WTC11 (cell line): ENCODE measurements at regions not wholly inside any gene's neighbourhood (a gene's known extent, or its start where the extent isn't known, plus 50 kb on each side); places are given as distances from the start of the nearest gene placed in this dataset.

ENCODE experiments used
- ATAC-seq: fragments of 200-7000 bp; cut with Tn5 transposase; 2 replicates; pipeline ENCODE4 v1.10.0; 2021; ENCODE audit warnings: mild to moderate bottlenecking, moderate library complexity
- CTCF ChIA-PET: fragments of 300-600 bp; sonication (Branson Sonifier 250); formaldehyde crosslinking; loops from one replicate; lab custom pipeline; 2021; ENCODE audit warnings: antibody characterized with exemption; lab: Charles Lee
- POLR2A ChIA-PET: fragments of 350-600 bp; sonication (Branson Sonifier 250); formaldehyde crosslinking; loops from one replicate; lab custom pipeline; 2021; ENCODE audit warnings: antibody characterized with exemption; lab: Charles Lee
- DNase-seq: peaks from one replicate; pipeline ENCODE4 v3.0.0; 2021; ENCODE audit warnings: low spot score
- H3K27ac Mint-ChIP-seq: 2 replicates; pipeline ENCODE4 v1.8.0; 2021; ENCODE audit warnings: mixed read lengths
- H3K27me3 Mint-ChIP-seq: 2 replicates; pipeline ENCODE4 v1.8.0; 2021; ENCODE audit warnings: low read depth, mild to moderate bottlenecking, moderate library complexity, mixed read lengths
- H3K36me3 Mint-ChIP-seq: 2 replicates; pipeline ENCODE4 v1.8.0; 2021; ENCODE audit warnings: mixed read lengths
- H3K4me1 Mint-ChIP-seq: 2 replicates; pipeline ENCODE4 v1.8.0; 2022; ENCODE audit warnings: mixed read lengths
- H3K4me3 Mint-ChIP-seq: 2 replicates; pipeline ENCODE4 v1.8.0; 2021; ENCODE audit warnings: mild to moderate bottlenecking, moderate library complexity, mixed read lengths
- H3K9me3 Mint-ChIP-seq: 2 replicates; pipeline ENCODE4 v1.8.0; 2021; ENCODE audit warnings: mixed read lengths
- CBFB ChIP-seq: sonication (generic); formaldehyde crosslinking; IDR thresholded peaks from 2 replicates; pipeline ENCODE4 v1.8.1; 2022; ENCODE audit warnings: mild to moderate bottlenecking, low read depth, missing genetic modification reagents
- HMGA2 ChIP-seq: fragments of 250-450 bp; sonication (Bioruptor Pico); IDR thresholded peaks from 2 replicates; pipeline ENCODE4 v1.4.0; 2021; ENCODE audit warnings: mild to moderate bottlenecking, moderate library complexity
- IRF2 ChIP-seq: sonication (generic); formaldehyde crosslinking; IDR thresholded peaks from 2 replicates; pipeline ENCODE4 v1.8.0; 2022; ENCODE audit warnings: low read depth, missing genetic modification reagents, borderline replicate concordance
- NR3C1 ChIP-seq: sonication (generic); formaldehyde crosslinking; conservative IDR thresholded peaks from 2 replicates; pipeline ENCODE4 v1.8.1; 2023; ENCODE audit warnings: low read depth, mild to moderate bottlenecking, missing genetic modification reagents
- SP1 ChIP-seq: sonication (generic); formaldehyde crosslinking; conservative IDR thresholded peaks from 2 replicates; pipeline ENCODE4 v1.8.1; 2022; ENCODE audit warnings: missing genetic modification reagents
- TP53 ChIP-seq: sonication (generic); formaldehyde crosslinking; IDR thresholded peaks from 2 replicates; pipeline ENCODE4 v1.8.1; 2023; ENCODE audit warnings: mild to moderate bottlenecking, missing genetic modification reagents
- ZBTB21 ChIP-seq: sonication (generic); formaldehyde crosslinking; IDR thresholded peaks from 2 replicates; pipeline ENCODE4 v1.8.1; 2023; ENCODE audit warnings: mild to moderate bottlenecking, missing genetic modification reagents, borderline replicate concordance
- ZNF416 ChIP-seq: fragments of 250-450 bp; sonication (Bioruptor Pico); IDR thresholded peaks from 2 replicates; pipeline ENCODE4 v1.9.0; 2021; ENCODE audit warnings: mild to moderate bottlenecking, inconsistent platforms
- TF ChIP-seq, protein P1 (sequence below): fragments of 250-450 bp; sonication (Bioruptor Pico); IDR thresholded peaks from 2 replicates; pipeline ENCODE4 v1.9.0; 2021; ENCODE audit warnings: mild to moderate bottlenecking
- TF ChIP-seq, protein P2 (sequence below): sonication (generic); formaldehyde crosslinking; IDR thresholded peaks from 2 replicates; pipeline ENCODE4 v1.8.0; 2023; ENCODE audit warnings: missing genetic modification reagents, mild to moderate bottlenecking, borderline replicate concordance
- TF ChIP-seq, protein P3 (sequence below): sonication (generic); formaldehyde crosslinking; IDR thresholded peaks from 2 replicates; pipeline ENCODE4 v1.8.1; 2022; ENCODE audit warnings: mild to moderate bottlenecking, missing genetic modification reagents, moderate library complexity, borderline replicate concordance

DNA sequence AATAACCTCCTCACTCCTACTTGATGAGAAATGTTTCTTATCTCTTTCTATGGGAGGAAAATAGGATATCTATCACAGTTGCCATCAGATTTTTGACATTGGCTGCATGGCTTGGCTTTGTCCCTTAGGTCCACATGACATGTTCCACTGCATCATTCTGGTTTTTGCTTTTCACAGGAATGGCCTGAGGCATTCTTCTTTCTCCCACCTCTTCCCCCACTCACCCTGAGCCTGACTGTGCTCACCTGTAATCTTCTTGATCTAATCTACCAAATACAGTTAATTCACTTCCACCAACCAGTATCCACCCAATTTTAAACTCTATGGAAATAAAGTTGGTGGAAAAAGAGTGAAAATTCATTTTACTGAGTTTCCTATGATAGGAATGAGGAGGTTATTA lies 763.5 kb upstream of the CELF4 start:
- Mint-ChIP-seq H3K36me3 (no peaks in the 10 kb centered on the region), H3K27ac (no peak overlapping the region), H3K4me1 (no peaks in the 10 kb centered on the region), H3K4me3 (no peak overlapping the region), H3K9me3 (0 out of 2 replicates have a peak, but pooled peaks cover 6% of the 10 kb centered on the region), H3K27me3 (no peaks in the 10 kb centered on the region)
- ATAC-seq = no peak
- POLR2A ChIA-PET = no interaction called here
- CTCF ChIA-PET = no interaction called here
- TF ChIP-seq ZBTB21 (no peak), ZNF416 (CRISPR knock-in tag) (no peak), IRF2 (CRISPR knock-in tag) (no peak), NR3C1 (CRISPR knock-in tag) (no peak)
- TF ChIP-seq, protein P1, sequence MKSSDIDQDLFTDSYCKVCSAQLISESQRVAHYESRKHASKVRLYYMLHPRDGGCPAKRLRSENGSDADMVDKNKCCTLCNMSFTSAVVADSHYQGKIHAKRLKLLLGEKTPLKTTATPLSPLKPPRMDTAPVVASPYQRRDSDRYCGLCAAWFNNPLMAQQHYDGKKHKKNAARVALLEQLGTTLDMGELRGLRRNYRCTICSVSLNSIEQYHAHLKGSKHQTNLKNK (CRISPR knock-in tag) = no peak
- TF ChIP-seq, protein P2, sequence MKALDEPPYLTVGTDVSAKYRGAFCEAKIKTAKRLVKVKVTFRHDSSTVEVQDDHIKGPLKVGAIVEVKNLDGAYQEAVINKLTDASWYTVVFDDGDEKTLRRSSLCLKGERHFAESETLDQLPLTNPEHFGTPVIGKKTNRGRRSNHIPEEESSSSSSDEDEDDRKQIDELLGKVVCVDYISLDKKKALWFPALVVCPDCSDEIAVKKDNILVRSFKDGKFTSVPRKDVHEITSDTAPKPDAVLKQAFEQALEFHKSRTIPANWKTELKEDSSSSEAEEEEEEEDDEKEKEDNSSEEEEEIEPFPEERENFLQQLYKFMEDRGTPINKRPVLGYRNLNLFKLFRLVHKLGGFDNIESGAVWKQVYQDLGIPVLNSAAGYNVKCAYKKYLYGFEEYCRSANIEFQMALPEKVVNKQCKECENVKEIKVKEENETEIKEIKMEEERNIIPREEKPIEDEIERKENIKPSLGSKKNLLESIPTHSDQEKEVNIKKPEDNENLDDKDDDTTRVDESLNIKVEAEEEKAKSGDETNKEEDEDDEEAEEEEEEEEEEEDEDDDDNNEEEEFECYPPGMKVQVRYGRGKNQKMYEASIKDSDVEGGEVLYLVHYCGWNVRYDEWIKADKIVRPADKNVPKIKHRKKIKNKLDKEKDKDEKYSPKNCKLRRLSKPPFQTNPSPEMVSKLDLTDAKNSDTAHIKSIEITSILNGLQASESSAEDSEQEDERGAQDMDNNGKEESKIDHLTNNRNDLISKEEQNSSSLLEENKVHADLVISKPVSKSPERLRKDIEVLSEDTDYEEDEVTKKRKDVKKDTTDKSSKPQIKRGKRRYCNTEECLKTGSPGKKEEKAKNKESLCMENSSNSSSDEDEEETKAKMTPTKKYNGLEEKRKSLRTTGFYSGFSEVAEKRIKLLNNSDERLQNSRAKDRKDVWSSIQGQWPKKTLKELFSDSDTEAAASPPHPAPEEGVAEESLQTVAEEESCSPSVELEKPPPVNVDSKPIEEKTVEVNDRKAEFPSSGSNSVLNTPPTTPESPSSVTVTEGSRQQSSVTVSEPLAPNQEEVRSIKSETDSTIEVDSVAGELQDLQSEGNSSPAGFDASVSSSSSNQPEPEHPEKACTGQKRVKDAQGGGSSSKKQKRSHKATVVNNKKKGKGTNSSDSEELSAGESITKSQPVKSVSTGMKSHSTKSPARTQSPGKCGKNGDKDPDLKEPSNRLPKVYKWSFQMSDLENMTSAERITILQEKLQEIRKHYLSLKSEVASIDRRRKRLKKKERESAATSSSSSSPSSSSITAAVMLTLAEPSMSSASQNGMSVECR (CRISPR knock-in tag) = no peak
- DNase-seq = no peak

- Mint-ChIP-seq H3K4me3 (no peak overlapping the region), H3K36me3 (peaks cover 3% of the 10 kb centered on the region; the same call in 1 of the 2 replicates), H3K27ac (no peak overlapping the region), H3K9me3 (peaks cover 27% of the 10 kb centered on the region), H3K27me3 (no peaks in the 10 kb centered on the region), H3K4me1 (no peaks in the 10 kb centered on the region)
- ATAC-seq (no peak), DNase-seq (no peak)
- ChIA-PET POLR2A (no interaction called here), CTCF (no interaction called here)
- TF ChIP-seq, protein P3, sequence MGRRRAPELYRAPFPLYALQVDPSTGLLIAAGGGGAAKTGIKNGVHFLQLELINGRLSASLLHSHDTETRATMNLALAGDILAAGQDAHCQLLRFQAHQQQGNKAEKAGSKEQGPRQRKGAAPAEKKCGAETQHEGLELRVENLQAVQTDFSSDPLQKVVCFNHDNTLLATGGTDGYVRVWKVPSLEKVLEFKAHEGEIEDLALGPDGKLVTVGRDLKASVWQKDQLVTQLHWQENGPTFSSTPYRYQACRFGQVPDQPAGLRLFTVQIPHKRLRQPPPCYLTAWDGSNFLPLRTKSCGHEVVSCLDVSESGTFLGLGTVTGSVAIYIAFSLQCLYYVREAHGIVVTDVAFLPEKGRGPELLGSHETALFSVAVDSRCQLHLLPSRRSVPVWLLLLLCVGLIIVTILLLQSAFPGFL (CRISPR knock-in tag) = no peak
Measured at GRCh38 chr18:38322206-38322605, 756.6 kb upstream of the CELF4 start.

DNA sequence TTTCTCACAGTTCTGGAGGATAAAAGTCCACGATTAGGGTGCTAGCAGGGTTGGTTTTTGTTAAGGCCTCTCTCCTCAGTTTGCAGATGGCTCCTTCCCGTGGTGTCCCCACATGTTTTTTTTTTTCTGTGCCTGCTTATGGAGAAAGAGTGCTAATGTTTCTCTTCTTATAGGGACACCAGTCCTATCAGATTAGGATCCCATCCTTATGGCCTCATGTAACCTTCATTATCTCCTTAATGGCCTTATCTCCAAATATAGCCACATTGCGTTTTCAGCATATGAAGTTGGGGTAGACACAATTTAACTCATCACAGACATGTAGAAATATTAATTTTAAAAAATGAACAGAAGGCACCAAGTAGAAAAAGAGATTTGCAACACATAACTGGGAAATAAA lies 755.7 kb upstream of the CELF4 start:
- Mint-ChIP-seq H3K9me3 (peaks cover 27% of the 10 kb centered on the region), H3K4me3 (no peak overlapping the region), H3K36me3 (peaks cover 3% of the 10 kb centered on the region; the same call in 1 of the 2 replicates), H3K27me3 (no peaks in the 10 kb centered on the region), H3K27ac (no peak overlapping the region), H3K4me1 (no peaks in the 10 kb centered on the region)
- ATAC-seq (no peak), DNase-seq (no peak)
- ChIA-PET CTCF (no interaction called here), POLR2A (no interaction called here)
- TF ChIP-seq CBFB (CRISPR knock-in tag) (no peak), TP53 (no peak), SP1 (CRISPR knock-in tag) (no peak)

DNA sequence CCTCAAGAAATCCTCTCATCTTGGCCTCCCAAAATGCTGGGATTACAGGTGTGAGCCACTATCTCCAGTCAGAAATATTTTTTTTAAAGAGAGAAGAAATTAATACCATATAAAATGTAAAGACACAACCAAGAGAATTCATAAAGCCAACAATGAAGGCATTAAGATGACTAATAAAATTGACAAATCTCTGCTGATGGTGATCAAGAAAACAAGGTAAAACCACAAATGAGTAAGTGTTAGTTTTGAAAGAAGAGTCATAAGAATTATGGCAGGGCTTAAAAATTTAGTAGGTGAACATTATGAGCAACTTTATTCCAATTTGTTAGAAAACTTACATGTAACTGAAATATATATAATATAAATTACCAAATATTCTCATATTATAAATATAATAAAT lies 752.8 kb upstream of the CELF4 start:
- no peak for DNase-seq
- CTCF ChIA-PET = no interaction called here
- no peak for ATAC-seq

More for the DNA sequence above, 752.8 kb upstream of the CELF4 start:
- no peak overlapping the region for H3K27ac Mint-ChIP-seq
- TF ChIP-seq, protein P2 (CRISPR knock-in tag) = no peak
- peak; percentile 46; the same call in 1 of the 2 replicates for TF ChIP-seq HMGA2 (CRISPR knock-in tag)
- peaks cover 3% of the 10 kb centered on the region; the same call in 1 of the 2 replicates for H3K36me3 Mint-ChIP-seq
- POLR2A ChIA-PET = no interaction called here
- H3K4me1 Mint-ChIP-seq = no peaks in the 10 kb centered on the region
- peaks cover 14% of the 10 kb centered on the region for H3K9me3 Mint-ChIP-seq
- H3K4me3 Mint-ChIP-seq = no peak overlapping the region
- H3K27me3 Mint-ChIP-seq = no peaks in the 10 kb centered on the region
